Thyroid gland (tissue), 4 donors: ENCODE measurements at regions not wholly inside any gene's neighbourhood (a gene's known extent, or its start where the extent isn't known, plus 50 kb on each side); places are given as distances from the start of the nearest gene placed in this dataset.

Experiments used
- CTCF ChIP-seq, 6 experiments: fragments of 200-600 bp in 3 of 6; fragments of 450-650 bp in 3 of 6; sonication (generic) in 3 of 6; IDR thresholded peaks; one replicate each; pipeline ENCODE4 v1.5.1; 2016 to 2019; ENCODE audit warnings: antibody characterized with exemption in 6 of 6, mild to moderate bottlenecking in 2 of 6, inconsistent platforms in 1 of 6, moderate library complexity in 1 of 6
- POLR2A ChIP-seq, 2 donors: fragments of 450-650 bp; IDR thresholded peaks; one replicate each; pipeline ENCODE4 v1.6.1; 2017; ENCODE audit warnings: antibody characterized with exemption in 2 of 2, mild to moderate bottlenecking in 2 of 2, moderate library complexity in 1 of 2

DNA sequence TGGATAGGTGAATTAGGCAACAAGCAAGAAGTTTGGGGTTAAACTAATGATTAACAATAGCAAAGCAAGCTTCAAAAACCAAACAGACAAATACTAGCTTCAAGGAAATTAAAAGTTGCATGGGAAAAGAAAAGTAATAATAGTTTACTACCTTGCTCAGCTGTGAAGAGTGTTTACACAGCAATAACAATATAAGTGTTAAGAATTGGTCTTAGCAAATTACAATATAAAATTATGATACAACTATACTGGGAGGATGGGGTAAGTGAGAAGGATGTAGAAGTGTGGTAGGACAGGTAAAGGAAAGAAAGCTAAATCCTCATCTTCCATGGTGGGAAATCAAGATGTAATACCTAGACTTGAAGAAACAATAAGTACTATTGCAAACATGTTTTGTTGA lies 137.7 kb upstream of the MAFB start:
- no peak for TF ChIP-seq CTCF (IDR thresholded peaks at IDR 0.05)
- no peak for TF ChIP-seq POLR2A (IDR thresholded peaks at IDR 0.05)
